NCI-H2029 (cell line): ENCODE measurements at regions not wholly inside any gene's neighbourhood (a gene's known extent, or its start where the extent isn't known, plus 50 kb on each side); places are given as distances from the start of the nearest gene placed in this dataset.

Experiments
- DNase-seq: peaks from one replicate; lab custom pipeline; 2025; lab: John Stamatoyannopoulos, UW

DNA sequence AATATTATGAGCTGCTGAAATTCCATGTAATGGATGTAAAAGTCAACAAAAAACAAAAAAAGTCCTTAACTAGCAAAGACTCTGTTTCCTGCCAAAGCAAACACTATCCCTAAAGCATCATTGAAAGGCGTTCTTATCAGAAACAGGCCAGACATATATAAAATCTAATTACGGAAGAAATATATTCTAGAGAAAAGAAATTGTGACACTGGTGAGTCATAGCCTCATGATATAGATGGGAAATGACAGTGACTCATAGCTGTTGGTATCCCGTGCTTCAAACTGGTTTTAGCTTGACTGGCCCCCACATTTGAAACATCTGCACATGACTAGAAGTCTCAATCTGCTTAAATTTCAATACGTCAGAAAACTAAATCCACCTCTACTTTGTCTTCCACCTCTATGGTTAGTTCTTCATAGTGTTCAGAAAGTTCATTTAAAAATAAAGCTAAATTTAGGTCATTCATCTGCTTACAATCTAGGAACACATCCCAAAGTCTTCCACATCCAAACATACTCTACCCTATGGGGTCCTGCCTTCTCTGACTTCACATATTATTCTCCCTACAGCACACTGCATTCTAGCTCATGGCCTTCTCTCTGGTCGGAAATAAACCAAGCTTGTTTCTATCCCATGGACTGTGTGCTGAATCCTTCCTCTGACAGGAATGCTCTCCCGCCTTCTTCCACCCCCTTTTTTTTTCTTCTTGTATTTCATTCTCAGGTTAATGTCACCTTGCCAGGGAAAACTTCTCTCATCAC is 456.3 kb upstream of the ARRDC4 start:
- DNase-seq = no peak

DNA sequence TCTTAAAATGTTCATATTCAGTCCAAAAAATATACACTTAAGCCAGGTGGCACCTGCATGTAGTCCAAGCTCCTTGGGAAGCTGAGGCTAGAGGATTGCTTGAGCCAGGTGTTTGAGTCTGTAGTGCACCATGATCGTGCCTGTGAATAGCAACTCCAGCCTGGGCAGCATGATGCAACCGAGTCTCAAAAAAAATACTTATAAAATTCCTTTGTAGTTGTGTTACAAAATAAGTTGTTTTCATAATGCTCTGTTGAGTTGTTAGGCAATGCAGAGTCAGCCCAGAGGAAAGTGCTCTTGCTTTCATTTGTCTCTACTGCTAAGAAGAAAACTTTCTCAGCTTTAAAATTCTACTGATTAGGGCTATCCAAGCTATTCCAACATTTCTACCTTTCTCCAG is 442.8 kb upstream of the ARRDC4 start:
- no peak for DNase-seq

DNA sequence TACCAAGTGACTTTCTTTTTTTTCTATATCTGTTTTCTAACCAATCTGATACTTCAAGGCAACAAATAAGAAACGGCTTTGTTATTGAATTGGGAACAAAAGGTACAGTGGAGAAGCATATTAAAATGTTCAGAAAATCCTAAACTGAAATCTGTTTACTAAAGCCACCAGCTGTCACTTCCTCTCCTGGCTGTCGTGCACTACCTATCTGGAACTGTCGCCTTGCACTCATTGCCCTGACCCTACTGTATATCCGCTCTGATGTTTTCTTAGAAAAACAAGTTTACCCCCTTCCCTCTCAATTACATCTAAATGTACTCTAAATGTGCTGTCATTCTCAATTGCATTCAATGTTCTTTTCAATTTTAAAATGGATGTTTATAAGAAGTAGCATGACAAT is 439.8 kb upstream of the ARRDC4 start:
- no peak for DNase-seq

DNA sequence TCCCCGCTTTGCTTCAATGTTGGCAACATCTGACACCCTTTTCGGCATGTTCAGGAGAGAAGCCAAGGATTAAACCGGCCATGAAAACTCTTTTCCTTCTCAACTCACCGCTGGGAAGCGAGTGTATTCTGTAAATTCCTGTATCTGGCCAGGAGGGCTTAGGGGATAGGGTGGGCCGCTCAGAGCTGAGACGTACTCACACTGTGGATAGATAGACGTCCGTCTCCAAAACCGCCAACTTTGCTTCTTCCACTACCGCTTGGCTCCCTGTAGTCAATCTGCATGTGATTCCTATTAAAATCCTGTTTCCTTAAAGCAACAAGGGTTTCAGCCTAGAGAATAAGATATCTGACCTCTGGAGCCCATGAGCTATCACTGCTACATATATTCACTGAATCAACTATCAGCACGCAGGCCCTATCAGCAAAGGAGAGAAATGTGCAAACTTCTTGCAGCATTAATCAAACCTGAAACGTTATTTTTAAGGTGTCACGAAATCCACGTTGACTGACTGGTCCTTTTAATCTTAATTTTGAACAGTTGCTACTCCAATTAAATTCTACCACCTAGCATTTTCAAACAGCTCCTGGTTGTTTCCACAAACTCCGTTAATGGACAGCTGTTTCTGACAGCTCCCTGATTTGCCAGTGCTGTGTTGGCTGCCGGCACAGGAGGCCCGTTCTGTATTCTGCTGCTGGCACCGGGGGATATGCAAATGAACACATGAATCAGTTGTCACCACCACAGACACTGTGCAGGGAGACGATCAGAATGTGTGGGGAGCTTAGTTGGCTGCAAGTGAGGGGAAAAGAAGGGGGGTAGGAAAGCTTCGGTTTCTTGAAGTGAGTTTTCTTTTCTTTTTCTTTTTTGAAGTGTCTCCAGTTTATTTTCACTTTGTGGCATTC is 438.9 kb upstream of the ARRDC4 start:
- DNase-seq = no peak

DNA sequence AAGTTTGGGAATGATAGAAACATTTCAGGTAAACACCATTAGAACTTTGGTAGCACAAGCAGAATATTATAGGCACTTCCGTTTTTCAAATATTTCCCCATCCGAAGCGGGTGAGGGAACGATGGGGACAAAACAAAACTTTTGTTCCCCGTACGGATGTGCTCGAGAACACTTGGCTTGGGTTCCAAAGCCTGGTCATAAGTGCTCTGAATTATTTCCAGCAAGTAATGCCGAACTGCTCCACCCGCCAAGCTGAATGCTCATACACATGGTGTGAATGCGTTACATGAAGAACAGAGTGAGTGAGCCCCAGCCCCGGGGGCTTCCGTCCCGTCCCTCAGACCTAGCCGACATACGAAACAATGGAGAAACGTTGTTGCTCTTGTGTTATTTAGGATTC is 438.2 kb upstream of the ARRDC4 start:
- no peak for DNase-seq

DNA sequence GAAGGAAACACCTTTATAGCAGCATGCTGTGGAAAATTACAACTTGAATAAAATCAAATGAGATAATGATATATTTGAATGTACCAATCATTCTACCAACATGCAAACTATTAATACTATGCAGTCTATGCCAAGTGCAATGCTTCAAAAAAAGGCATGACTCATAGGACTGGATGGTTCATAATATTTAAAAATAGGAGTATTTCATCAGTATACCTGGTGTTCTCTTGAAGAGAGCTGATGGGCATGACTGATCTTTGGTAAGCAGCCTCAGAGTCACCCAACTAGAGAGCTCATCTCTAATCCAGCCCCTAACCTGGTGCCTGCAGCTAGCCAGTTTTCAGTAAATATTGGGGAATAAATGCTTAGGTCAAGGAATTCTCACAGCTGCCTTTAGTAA is 434.7 kb upstream of the ARRDC4 start:
- DNase-seq = no peak

DNA sequence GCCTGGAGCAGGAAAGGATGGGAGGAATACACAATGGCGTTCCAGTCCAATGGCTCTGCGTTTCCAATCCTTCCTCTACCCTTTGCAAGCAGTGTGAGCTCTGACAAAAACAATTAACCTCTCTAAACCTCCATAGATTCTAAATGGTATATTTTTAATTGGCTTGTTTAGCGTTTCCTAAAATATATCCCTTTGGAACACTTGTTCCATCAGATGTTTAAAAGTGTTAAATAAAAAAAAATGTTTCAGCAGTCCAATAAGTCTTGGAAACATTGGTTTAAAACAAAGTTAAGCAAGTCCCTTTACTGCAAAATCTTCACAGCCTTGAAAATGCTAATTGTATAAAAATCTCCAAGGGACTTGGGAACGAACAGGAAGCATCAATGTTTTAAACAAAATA is 432.3 kb upstream of the ARRDC4 start:
- DNase-seq = no peak

DNA sequence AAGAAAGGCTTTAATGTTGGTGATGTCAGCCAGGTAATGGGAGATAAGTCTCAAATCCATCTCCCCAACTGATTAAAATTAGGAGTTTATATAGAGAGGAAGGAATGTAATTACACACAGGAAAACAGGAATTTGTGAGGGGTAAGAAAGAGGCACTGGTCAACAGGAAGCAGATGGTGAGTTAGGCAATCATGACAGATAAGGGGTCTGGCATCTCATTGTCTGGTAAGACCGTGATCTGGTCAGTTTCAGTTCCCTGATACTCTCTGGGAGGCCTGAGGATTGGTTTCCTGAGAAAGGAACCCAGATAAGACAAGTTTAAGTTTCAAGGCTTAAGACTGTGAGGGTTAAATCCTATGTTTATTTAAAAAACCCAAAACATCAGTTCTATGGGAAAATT is 414.7 kb upstream of the ARRDC4 start:
- no peak for DNase-seq

DNA sequence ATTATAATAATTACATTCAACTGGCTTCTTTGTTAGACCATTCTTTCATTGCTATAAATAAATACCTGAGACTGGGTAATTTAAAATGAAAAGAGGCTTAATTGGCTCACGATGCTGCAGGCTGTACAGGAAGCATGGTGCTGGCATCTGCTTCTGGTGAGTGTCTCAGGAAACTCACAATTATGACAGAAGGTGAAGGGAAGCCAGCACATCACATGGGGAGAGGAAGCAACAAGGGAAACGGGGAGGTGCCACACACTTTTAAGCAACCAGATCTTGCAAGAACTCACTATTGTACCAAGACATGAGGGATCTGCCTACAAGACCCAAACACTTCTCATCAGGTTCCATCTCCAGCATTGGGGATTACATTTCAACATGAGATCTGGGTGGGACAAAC is 413.1 kb upstream of the ARRDC4 start:
- DNase-seq = no peak

DNA sequence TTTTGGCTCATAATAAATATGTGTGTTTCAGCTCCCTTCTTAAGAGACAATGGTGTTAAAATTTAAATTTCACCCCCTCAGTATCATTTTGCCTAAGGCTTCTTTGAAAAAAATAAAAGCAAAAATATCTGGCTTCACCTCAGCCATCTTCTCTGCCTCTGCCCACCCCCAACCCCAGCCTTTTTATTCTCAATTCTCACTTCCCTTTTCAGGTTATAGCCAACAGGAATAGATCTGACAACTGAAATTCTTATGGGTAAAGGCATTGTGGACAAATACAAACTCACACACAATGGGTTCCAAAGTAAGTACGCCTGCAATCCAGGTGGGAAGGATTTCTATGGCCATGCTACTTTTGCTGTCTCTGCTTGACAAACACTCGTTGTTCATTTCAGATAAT is 399.0 kb upstream of the ARRDC4 start:
- DNase-seq = no peak

DNA sequence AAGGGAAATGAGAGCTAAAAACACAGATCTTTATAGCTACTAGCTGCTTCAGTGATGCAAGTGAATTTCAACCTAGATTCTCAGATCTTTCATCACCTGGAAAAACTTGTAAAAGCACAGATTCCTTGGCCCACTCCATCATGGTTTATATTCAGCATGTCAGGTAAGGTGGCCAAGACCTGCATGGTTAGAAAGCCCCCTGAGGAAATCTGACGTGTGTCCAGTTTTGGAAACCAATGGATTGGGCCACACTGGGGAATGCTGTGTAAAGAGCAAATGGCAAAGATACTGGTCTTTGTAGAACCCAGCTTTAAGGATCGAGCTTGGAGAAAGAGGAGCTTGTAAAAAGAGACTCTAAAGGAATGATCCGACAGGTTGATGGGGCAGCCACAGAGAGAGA is 397.0 kb upstream of the ARRDC4 start:
- DNase-seq = no peak

DNA sequence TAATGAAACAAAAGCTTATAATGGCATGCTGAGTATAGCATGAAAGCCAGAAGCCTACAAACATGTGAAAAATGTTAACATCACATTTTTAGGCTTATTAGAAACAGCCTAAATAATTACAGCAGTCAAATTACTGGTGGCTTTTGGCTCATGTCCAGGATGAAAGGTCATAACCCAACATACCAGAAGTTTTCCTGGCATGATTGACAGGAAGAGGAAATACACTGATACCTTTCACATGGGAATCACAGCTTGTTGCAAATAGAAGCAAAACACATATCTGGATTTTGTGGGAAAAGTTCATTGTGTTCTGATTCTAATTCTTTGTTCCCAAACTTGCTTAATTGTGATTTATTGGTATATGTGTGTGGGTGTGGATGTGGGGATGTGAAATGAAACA is 393.5 kb upstream of the ARRDC4 start:
- no peak for DNase-seq

DNA sequence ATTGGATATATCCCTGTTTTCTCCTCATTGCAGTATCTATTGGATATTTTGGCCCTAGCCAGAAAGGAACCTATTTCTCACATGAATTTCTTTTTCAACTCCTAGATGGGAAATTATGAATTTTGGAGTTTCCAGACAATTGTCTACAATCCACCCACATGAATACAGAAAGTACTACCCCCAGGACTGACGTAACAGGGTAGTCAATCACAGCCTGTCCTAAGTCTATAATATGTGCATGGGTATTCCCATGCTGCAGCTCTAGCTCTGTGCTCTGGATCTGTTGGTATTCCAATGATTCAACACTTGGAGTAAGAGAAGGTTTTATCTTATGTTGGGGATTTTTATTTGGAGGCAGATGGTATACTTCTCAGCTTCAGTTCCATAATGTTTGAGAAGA is 393.1 kb upstream of the ARRDC4 start:
- no peak for DNase-seq

DNA sequence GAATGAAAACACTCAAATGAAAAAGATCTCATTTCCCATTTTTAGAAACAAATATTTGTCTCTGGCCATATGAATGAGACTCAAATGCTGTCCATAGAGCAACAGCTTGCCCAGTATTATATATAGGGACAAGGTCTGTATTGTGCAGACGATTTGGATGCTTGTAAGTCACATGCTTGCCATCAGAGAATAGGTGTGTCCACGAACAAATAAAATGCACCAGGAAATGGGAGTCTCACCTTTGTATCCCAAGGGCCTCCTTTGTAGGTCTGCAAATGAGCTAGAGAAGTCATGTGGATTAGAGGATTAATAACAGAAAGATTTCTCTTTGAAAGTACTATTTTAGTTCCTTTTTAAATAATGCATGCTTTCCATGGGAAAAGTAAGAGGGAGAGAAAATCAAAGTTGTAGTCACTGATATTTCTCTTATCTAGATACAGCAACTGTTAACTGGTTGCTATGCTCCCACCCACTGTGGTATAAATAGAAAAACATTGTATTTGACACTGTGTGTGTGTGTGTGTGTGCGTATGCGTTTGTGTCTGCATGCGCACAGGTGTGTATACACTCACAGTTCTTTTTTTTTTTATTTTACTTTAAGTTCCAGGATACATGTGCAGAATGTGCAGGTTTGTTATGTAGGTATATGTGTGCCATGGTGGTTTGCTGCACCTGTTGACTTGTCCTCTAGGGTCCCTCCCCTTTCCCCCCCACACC is 383.4 kb upstream of the ARRDC4 start:
- DNase-seq = no peak

DNA sequence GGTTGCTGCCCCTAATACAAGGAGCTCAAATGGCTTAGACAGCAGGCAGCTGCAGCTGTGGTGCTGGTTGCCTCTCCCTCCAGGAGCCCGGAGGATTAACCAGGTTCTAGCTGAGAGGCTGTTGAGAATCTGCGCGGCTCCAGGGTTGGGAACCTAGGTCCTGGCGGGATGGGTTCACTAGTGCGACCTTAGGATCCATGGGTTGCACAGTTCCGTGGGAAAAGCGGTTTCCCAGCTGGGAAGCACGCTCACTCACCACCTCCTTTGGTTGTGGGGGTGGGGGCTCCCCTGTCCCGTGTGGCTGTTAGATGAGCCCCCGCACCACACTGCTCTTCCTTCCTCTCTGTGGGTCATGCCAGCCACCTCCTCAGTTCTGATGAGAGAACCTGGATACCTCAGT is 375.1 kb upstream of the ARRDC4 start:
- DNase-seq = no peak

DNA sequence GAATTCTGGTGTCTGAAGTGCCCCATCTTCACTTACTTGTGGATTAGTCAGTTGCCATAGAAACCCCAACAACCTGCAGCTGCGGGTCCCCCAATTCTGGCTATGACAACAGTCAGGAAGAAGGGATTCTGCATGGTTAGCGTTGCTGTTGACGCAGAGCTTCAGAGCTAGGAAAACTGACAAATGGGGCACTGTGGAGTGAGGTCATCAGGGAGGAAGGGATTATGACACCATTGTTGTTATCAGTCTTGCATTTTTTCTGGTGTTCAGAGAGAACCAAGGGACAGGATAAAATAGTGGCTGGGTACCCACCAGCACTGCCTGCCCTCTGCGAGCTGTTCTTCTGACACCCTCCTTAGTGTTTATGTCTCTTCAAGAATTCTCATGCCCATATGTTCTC is 367.7 kb upstream of the ARRDC4 start:
- no peak for DNase-seq

DNA sequence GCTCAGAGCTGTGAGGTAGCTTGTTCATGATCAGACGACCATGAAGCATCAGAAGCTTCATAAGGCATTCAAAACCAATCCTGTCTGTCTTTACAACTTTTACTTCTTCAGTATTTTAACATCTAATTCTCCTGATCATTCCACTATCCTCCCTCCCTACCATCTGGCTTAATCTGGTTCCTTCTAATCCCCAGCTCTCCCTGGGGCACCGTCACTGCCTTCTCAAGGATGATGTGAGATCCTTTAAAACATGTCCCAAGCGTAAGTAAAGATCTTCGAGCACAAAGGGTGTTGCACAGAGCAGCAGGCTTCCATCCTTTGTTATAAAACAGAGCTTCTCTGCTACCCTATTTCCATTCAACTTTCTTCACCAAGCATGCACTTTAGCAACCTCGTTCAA is 362.7 kb upstream of the ARRDC4 start:
- DNase-seq = no peak

DNA sequence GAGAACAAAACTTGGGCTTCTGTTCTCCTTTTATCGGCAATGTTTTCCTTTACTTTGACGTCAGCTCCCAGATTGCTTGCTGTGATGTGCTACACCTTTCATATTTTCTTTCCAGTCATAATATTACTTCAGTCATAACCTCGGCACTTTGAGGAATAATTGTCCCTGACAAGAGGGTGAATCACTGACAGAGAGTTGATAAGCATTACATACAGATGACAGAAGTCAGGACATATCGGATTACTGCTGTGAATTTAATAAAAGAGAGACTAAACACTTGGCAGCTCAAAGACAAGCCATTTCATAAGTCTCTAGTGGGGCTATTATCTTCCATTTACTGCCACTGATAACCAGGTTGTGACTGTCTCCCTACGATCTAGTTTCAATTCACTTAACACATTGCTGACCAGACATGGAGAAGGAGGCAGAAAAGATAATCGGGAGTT is 362.1 kb upstream of the ARRDC4 start:
- peak; percentile 17 for DNase-seq

DNA sequence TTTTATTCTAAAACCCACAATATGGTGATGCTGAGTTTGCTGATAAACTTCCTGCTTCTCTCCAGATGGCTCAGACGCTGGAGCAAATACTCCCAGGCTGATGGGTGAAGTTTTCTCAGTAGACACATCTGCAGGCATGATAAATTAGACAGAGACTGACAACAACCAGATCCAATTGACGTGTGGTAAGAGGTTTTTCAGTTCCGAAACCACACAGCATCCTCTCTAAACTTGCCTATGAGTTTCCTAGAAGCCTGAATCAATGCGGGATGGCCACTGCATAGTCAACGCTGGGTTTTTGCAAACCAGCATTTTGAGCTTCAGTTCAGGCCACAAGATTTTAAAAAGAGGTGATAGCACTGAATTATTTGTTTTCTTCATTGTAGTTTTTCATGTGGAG is 360.3 kb upstream of the ARRDC4 start:
- no peak for DNase-seq

DNA sequence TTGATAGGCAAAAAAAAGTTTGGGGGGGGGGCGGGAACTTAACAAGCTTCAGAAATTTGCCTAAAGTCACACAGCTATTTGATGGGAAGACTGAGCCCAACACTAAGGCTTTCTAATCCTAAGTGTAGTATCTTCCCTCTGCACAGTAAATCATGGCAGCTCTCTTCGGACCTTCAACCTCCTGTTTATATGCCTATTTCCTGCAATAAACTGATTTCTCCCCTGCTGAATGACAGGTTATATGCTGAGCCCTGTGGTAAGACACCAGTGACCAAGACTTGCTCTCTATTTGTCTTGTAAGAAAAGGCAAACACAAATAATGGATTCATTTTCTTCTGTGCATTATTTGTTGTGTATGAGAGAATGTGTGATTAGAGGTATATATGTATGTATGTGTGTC is 355.8 kb upstream of the ARRDC4 start:
- DNase-seq = no peak

DNA sequence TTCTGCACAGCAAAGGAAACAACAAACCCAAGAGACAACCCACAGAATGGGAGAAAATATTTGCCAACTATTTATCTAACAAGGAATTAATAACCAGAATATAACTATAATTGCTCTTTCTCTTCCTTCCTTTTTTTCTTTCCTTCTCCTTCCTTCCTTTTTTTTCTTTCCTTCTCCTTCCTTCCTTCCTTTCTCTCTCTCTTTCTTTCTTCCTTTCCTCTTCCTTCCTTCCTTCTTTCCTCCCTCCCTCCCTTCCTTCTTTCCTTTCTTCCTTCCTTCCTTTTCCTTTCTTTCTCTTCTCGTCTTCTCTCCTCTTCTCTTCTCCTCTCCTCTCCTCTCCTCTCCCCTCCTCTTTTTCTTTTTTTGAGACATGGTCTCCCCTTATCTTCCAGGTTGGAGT is 345.4 kb upstream of the ARRDC4 start:
- DNase-seq = no peak

DNA sequence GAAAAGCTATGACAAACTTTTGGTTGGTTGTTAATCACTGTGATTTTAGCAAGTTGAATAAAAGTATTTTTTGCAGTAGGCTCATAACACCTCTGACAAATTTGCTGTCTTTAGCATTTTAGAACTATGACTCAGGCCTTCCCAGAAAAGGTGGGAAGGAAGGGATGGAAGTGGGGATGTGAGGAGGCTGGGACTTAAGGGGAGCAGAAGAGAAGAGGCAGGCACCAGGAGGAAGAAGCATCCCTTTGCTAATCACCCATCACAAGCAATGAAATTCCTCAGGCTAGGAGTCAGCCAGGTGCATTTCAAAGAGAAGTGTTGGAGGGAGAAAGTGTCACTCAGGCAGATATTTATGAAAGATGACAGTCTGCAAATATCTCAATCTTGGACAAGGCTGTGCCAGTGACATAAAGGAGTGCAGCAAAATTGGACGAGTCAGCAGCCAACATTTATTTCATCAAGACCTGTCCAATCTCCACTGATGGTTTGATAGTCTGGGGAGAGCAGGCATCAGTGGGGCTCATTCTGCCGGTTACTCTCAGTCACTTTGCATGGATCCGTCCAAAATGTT is 337.3 kb upstream of the ARRDC4 start:
- DNase-seq = no peak
